ENCODE measurements at regions not wholly inside any gene's neighbourhood (a gene's known extent, or its start where the extent isn't known, plus 50 kb on each side); places are given as distances from the start of the nearest gene placed in this dataset.

GRCh38 chr11:80636999-80637398, 1196.2 kb upstream of the TENM4 start:
- H4K91ac ChIP-seq (ENCODE audit: insufficient read depth, low read depth, low read length), result no peak overlapping the region
- H2AFZ ChIP-seq (replicated peaks; ENCODE audit: low read length, poor library complexity), result no peak overlapping the region
- dilution Hi-C loops (cut with HindIII; ENCODE audit: low sequenced_read_pairs, unreplicated experiment) (no loop called here), in situ Hi-C loops (cut with MboI; ENCODE audit: low sequenced_read_pairs) (no loop called here), intact Hi-C loops (cut with micrococcal nuclease) (no loop called here)
- no peak overlapping the region for H3K23ac ChIP-seq (ENCODE audit: low read depth, low read length)
- no peak overlapping the region for H3K14ac ChIP-seq (replicated peaks; ENCODE audit: low read depth, low read length)
- H3K9me1 ChIP-seq (ENCODE audit: insufficient read depth, low read length), result no peaks in the 10 kb centered on the region
- no peak overlapping the region for H2AK5ac ChIP-seq (ENCODE audit: low read depth, low read length)
- no peaks in the 10 kb centered on the region for H3K27me3 ChIP-seq (ENCODE audit: control insufficient read depth, insufficient read depth, low read length)
- ChIA-PET POLR2A (ENCODE audit: unreplicated experiment) (no interaction called here), CTCF (no interaction called here)
- ATAC-seq (ENCODE audit: low read depth) (no peak), DNase-seq (no peak)
- H2BK15ac ChIP-seq (ENCODE audit: low read depth, low read length), result no peak overlapping the region
- no peaks in the 10 kb centered on the region for H4K20me1 ChIP-seq (ENCODE audit: insufficient read depth, low read length)
- no peak overlapping the region for H2BK5ac ChIP-seq (ENCODE audit: low read depth, low read length, poor library complexity, severe bottlenecking)
- no peak overlapping the region for H4K5ac ChIP-seq (ENCODE audit: low read depth, low read length)
- H3K27ac ChIP-seq (ENCODE audit: insufficient read depth, low read length), result no peak overlapping the region
- H2AK9ac ChIP-seq (replicated peaks; ENCODE audit: low read depth, low read length, poor library complexity), result no peak overlapping the region
- no peak overlapping the region for H3K4ac ChIP-seq (ENCODE audit: low read depth, low read length)
- no peak overlapping the region for H3K9ac ChIP-seq (ENCODE audit: low read depth, low read length)
- H3K18ac ChIP-seq (ENCODE audit: low read depth, low read length), result no peak overlapping the region
- H3K79me1 ChIP-seq (ENCODE audit: low read depth in 1 of 2, low read length in 2 of 2), result no peaks in the 10 kb centered on the region
- H3K4me2 ChIP-seq (ENCODE audit: low read depth, low read length), result no peak overlapping the region
- H2BK120ac ChIP-seq (ENCODE audit: low read depth, low read length), result no peak overlapping the region
- no peaks in the 10 kb centered on the region for H3K36me3 ChIP-seq (ENCODE audit: control insufficient read depth, insufficient read depth, low read length)
- H3K4me1 ChIP-seq (ENCODE audit: control insufficient read depth, insufficient read depth, low read length), result no peaks in the 10 kb centered on the region
- no peak overlapping the region for H3K56ac ChIP-seq (ENCODE audit: extremely low read depth, insufficient read depth, low read length)
- H2BK20ac ChIP-seq (ENCODE audit: low read depth, low read length), result no peak overlapping the region
- TF ChIP-seq ELK1 (IDR thresholded peaks at IDR 0.05; ENCODE audit: borderline replicate concordance, low read depth, low read length) (no peak), POLR2A (IDR thresholded peaks at IDR 0.05; ENCODE audit: low read depth, low read length) (no peak), RCOR1 (IDR thresholded peaks at IDR 0.05; ENCODE audit: insufficient replicate concordance, low read length) (no peak), BHLHE40 (IDR thresholded peaks at IDR 0.05; ENCODE audit: low read depth, low read length) (no peak), MAFK (IDR thresholded peaks at IDR 0.05; ENCODE audit: low read depth, low read length) (no peak), RFX5 (IDR thresholded peaks at IDR 0.05; ENCODE audit: low read depth, low read length) (no peak)
- H4K8ac ChIP-seq (ENCODE audit: low read depth in 2 of 2, low read length in 2 of 2), result no peak overlapping the region
- BruUV-seq (replicated peaks), result no TSS peak
- WGBS, 2 experiments (ENCODE audit: extremely low coverage in 2 of 2, insufficient read length in 1 of 2), result no CpG with 5 or more reads among the region's 3 CpGs
- H3K4me3 ChIP-seq (ENCODE audit: insufficient read depth, low read depth, low read length), result no peak overlapping the region
- no peaks in the 10 kb centered on the region; the same call in 1 of the 2 replicates for H3K9me3 ChIP-seq (ENCODE audit: control insufficient read depth, insufficient read depth, low read length)
